ENCODE measurements at regions not wholly inside any gene's neighbourhood (a gene's known extent, or its start where the extent isn't known, plus 50 kb on each side); places are given as distances from the start of the nearest gene placed in this dataset.

DNA sequence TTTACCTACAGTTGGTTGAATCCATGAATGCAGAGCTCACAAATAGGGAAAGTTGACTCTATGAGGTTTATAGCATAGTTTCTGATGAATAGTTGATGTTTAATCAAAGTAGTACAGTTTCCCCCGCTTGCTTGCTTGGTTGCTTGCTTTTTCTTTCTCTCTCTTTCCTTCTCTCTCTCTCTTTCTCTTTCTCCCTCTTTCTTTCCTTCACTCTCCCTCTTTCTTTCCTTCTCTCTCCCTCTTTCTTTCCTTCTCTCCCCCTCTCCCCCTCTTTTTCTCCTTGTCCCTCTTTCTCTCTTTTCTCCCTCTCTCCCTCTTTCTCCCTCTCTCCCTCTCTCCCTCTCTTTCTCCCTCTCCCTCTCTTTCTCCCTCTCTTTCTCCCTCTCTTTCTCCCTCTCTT, 999.9 kb upstream of the CELF4 start:
- ChIA-PET POLR2A (no interaction called here), CTCF (no interaction called here)
- no peaks in the 10 kb centered on the region for H3K9me3 Mint-ChIP-seq (ENCODE audit: unreplicated experiment)
- intact Hi-C loops (cut with micrococcal nuclease; ENCODE audit: unreplicated experiment): no loop called here
- TF ChIP-seq, protein P1, sequence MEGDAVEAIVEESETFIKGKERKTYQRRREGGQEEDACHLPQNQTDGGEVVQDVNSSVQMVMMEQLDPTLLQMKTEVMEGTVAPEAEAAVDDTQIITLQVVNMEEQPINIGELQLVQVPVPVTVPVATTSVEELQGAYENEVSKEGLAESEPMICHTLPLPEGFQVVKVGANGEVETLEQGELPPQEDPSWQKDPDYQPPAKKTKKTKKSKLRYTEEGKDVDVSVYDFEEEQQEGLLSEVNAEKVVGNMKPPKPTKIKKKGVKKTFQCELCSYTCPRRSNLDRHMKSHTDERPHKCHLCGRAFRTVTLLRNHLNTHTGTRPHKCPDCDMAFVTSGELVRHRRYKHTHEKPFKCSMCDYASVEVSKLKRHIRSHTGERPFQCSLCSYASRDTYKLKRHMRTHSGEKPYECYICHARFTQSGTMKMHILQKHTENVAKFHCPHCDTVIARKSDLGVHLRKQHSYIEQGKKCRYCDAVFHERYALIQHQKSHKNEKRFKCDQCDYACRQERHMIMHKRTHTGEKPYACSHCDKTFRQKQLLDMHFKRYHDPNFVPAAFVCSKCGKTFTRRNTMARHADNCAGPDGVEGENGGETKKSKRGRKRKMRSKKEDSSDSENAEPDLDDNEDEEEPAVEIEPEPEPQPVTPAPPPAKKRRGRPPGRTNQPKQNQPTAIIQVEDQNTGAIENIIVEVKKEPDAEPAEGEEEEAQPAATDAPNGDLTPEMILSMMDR (IDR thresholded peaks at IDR 0.05; ENCODE audit: insufficient read depth in 1 of 2, low read depth in 1 of 2, low read length in 1 of 2, severe bottlenecking in 1 of 2, unreplicated experiment in 1 of 2): no peak
- Histone ChIP-seq H3K4me1 (no peaks in the 10 kb centered on the region), H3K36me3 (ENCODE audit: control insufficient read depth, insufficient read depth, low read length) (no peaks in the 10 kb centered on the region), H3K4me3 (ENCODE audit: low read depth, low read length) (no peak overlapping the region), H3K9me3 (no peaks in the 10 kb centered on the region), H3K27me3 (replicated peaks; ENCODE audit: control insufficient read depth, insufficient read depth, low read length) (no peaks in the 10 kb centered on the region)
- H3K36me3 Mint-ChIP-seq (ENCODE audit: insufficient read depth, unreplicated experiment): no peaks in the 10 kb centered on the region
- DNase-seq: no peak
- H3K4me3 Mint-ChIP-seq (ENCODE audit: unreplicated experiment): no peak overlapping the region
- H3K27me3 Mint-ChIP-seq (ENCODE audit: insufficient read depth, unreplicated experiment): no peaks in the 10 kb centered on the region
- H3K4me1 Mint-ChIP-seq (ENCODE audit: low read depth, unreplicated experiment): no peaks in the 10 kb centered on the region
- BruUV-seq (replicated peaks): no TSS peak
- H3K27ac Mint-ChIP-seq (ENCODE audit: unreplicated experiment): no peak overlapping the region

DNA sequence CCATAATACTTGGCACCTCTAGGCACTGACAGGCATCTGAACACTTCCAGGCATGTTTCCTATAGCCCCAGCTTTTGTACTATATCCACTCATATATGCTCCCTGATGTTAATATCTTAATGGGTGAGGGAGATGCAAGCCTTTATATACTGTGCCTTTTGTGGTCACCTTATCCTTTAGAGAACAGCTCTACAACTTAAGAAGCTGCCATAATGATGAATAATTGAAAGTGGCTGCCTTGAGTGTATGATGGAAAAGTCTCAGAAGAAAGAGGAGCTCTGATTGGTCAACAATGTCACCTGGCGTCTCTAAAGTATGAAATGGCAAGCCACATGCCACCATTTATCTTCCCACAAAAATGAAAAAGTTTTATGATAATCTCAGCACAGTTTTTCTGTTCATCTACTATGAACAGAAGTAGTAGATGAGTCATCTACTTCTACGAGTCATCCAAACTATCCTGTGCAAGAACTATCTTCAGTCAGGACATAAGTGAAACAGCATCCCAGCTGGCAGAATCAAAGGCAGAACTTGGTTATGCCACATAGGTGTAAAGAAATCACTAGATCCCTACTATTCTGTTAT, 997.9 kb upstream of the CELF4 start:
- Histone ChIP-seq H3K36me3 (ENCODE audit: control insufficient read depth, insufficient read depth, low read length) (no peaks in the 10 kb centered on the region), H3K27me3 (replicated peaks; ENCODE audit: control insufficient read depth, insufficient read depth, low read length) (no peaks in the 10 kb centered on the region), H3K4me3 (ENCODE audit: low read depth, low read length) (no peak overlapping the region), H3K9me3 (no peaks in the 10 kb centered on the region), H3K4me1 (no peaks in the 10 kb centered on the region)
- no peak overlapping the region for H3K4me3 Mint-ChIP-seq (ENCODE audit: unreplicated experiment)
- POLR2A ChIA-PET: no interaction called here
- H3K4me1 Mint-ChIP-seq (ENCODE audit: low read depth, unreplicated experiment): no peaks in the 10 kb centered on the region
- intact Hi-C loops (cut with micrococcal nuclease; ENCODE audit: unreplicated experiment): no loop called here
- H3K9me3 Mint-ChIP-seq (ENCODE audit: unreplicated experiment): no peaks in the 10 kb centered on the region
- DNase-seq: no peak
- CTCF ChIA-PET: no interaction called here
- TF ChIP-seq, protein P1 (IDR thresholded peaks at IDR 0.05; ENCODE audit: insufficient read depth in 1 of 2, low read depth in 1 of 2, low read length in 1 of 2, severe bottlenecking in 1 of 2, unreplicated experiment in 1 of 2): no peak
- H3K27me3 Mint-ChIP-seq (ENCODE audit: insufficient read depth, unreplicated experiment): peaks cover 3% of the 10 kb centered on the region
- no peak overlapping the region for H3K27ac Mint-ChIP-seq (ENCODE audit: unreplicated experiment)
- no peaks in the 10 kb centered on the region for H3K36me3 Mint-ChIP-seq (ENCODE audit: insufficient read depth, unreplicated experiment)
- BruUV-seq (replicated peaks): no TSS peak

DNA sequence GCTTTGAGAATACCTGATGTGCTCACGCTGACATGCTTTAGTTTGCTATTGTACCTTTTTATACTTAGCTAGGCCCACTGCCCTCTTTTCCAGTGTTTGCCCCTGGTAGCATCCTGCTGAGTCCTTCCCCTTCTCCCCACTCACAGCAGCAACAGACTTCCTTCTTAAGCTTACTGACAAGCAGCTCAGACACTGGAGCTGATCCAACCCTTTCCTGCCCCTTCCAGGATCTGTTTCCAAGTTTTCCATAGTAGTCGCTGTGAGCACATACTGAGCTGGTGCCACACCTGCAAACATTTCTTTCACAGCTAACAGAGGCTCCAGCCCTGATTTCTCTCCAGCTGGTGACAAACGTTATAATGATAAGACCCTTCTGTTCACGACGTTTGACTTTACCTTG, 991.4 kb upstream of the CELF4 start:
- Histone ChIP-seq H3K27me3 (replicated peaks; ENCODE audit: control insufficient read depth, insufficient read depth, low read length) (no peaks in the 10 kb centered on the region), H3K9me3 (no peaks in the 10 kb centered on the region), H3K4me3 (ENCODE audit: low read depth, low read length) (no peak overlapping the region), H3K36me3 (ENCODE audit: control insufficient read depth, insufficient read depth, low read length) (no peaks in the 10 kb centered on the region), H3K4me1 (no peaks in the 10 kb centered on the region)
- H3K4me1 Mint-ChIP-seq (ENCODE audit: low read depth, unreplicated experiment): no peaks in the 10 kb centered on the region
- no peak for DNase-seq
- no peaks in the 10 kb centered on the region for H3K36me3 Mint-ChIP-seq (ENCODE audit: insufficient read depth, unreplicated experiment)
- no peak overlapping the region for H3K27ac Mint-ChIP-seq (ENCODE audit: unreplicated experiment)
- H3K9me3 Mint-ChIP-seq (ENCODE audit: unreplicated experiment): no peaks in the 10 kb centered on the region
- no TSS peak for BruUV-seq (replicated peaks)
- H3K4me3 Mint-ChIP-seq (ENCODE audit: unreplicated experiment): no peak overlapping the region
- ChIA-PET POLR2A (no interaction called here), CTCF (no interaction called here)
- TF ChIP-seq, protein P1 (IDR thresholded peaks at IDR 0.05; ENCODE audit: insufficient read depth in 1 of 2, low read depth in 1 of 2, low read length in 1 of 2, severe bottlenecking in 1 of 2, unreplicated experiment in 1 of 2): no peak
- intact Hi-C loops (cut with micrococcal nuclease; ENCODE audit: unreplicated experiment): no loop called here
- peaks cover 3% of the 10 kb centered on the region for H3K27me3 Mint-ChIP-seq (ENCODE audit: insufficient read depth, unreplicated experiment)

Data from Caco-2 (cell line).